ENCODE measurements at regions not wholly inside any gene's neighbourhood (a gene's known extent, or its start where the extent isn't known, plus 50 kb on each side); places are given as distances from the start of the nearest gene placed in this dataset.

DNA sequence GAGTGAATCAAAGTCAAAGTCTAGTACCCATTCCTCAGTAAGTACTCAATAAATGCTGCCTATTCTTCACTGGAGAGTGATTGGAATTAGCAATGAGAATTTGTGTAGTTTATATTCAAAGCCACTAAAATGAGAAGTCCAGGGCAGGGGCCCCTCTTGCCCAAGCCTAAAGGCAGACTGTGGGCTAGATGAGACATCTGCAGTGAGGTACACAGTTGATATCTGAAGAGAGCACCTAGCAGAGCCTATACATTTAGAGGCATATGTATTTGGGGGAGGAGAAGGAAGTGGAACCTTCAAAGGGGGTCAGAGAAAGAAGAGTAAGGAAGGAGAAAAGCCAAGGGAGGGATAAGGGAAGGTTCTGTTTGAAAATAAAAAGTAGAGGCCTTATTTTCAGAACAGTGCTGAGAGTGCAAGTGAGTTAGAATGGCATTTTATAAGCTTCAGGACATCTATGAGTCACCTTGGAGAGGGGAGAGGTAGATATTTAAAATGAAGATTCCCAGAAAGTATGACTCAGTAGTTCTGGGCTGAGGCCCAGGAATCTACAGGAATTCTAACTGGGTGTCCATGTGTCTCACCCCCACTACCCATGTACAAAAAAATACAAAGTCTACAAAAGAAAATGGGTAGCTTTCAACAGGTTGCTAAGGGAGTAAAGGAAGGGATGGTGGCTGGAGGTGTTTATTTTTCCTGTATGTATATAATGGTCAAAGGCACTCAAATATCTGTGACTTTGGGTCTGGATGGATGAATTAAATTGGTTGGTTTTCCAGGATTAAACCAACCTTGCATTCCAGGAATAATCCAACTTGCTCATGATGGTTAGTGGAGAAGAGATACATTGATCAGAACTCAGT is 135.1 kb downstream of the ZFP64 start:
- Histone ChIP-seq H3K36me3 (replicated peaks in 1 of 2; ENCODE audit: control insufficient read depth in 1 of 2, insufficient read depth in 2 of 2, low read length in 2 of 2) (no peaks in the 10 kb centered on the region), H3K79me2 (ENCODE audit: insufficient read depth, low read length) (no peaks in the 10 kb centered on the region), H3K9ac (ENCODE audit: insufficient read depth, low read length, poor library complexity, severe bottlenecking) (no peak overlapping the region), H4K20me1 (ENCODE audit: insufficient read depth, low read length) (no peaks in the 10 kb centered on the region), H3K9me3 (replicated peaks in 1 of 2; ENCODE audit: control insufficient read depth in 1 of 2, insufficient read depth in 1 of 2, low read length in 2 of 2) (peaks cover 12 to 20% of the 10 kb centered on the region in 2 donors), H3K4me3 (replicated peaks in 1 of 3; ENCODE audit: low read depth in 2 of 3, low read length in 3 of 3) (no peak overlapping the region), H2AFZ (ENCODE audit: insufficient read depth, low read depth, low read length, poor library complexity, severe bottlenecking) (no peak overlapping the region), H3K4me2 (replicated peaks; ENCODE audit: extremely low read depth, low read length, poor library complexity, severe bottlenecking) (no peak overlapping the region), H3K27ac (ENCODE audit: low read depth in 1 of 2, low read length in 2 of 2) (no peak overlapping the region), H3K27me3 (ENCODE audit: control insufficient read depth in 2 of 2, insufficient read depth in 2 of 2, low read length in 2 of 2) (no peaks in the 10 kb centered on the region), H3K4me1 (ENCODE audit: control insufficient read depth in 1 of 2, insufficient read depth in 2 of 2, low read length in 2 of 2) (no peaks in the 10 kb centered on the region)
- intact Hi-C loops (cut with micrococcal nuclease) = no loop called here
- H3K9me3 Mint-ChIP-seq = peaks cover 8 to 25% (median 18%) of the 10 kb centered on the region in 7 donors
- H3K36me3 Mint-ChIP-seq = peaks cover 0 to 4% of the 10 kb centered on the region in 2 donors
- TF ChIP-seq, protein P1, sequence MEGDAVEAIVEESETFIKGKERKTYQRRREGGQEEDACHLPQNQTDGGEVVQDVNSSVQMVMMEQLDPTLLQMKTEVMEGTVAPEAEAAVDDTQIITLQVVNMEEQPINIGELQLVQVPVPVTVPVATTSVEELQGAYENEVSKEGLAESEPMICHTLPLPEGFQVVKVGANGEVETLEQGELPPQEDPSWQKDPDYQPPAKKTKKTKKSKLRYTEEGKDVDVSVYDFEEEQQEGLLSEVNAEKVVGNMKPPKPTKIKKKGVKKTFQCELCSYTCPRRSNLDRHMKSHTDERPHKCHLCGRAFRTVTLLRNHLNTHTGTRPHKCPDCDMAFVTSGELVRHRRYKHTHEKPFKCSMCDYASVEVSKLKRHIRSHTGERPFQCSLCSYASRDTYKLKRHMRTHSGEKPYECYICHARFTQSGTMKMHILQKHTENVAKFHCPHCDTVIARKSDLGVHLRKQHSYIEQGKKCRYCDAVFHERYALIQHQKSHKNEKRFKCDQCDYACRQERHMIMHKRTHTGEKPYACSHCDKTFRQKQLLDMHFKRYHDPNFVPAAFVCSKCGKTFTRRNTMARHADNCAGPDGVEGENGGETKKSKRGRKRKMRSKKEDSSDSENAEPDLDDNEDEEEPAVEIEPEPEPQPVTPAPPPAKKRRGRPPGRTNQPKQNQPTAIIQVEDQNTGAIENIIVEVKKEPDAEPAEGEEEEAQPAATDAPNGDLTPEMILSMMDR (IDR thresholded peaks at IDR 0.05) = no peak
- no peak overlapping the region for H3K4me3 Mint-ChIP-seq
- peaks cover 2% of the 10 kb centered on the region for H3K4me1 Mint-ChIP-seq
- no peak for DNase-seq
- peaks cover 0 to 3% (median 0%) of the 10 kb centered on the region in 3 donors for H3K27me3 Mint-ChIP-seq (ENCODE audit: low read depth in 3 of 3)
- no peak overlapping the region for H3K27ac Mint-ChIP-seq

DNA sequence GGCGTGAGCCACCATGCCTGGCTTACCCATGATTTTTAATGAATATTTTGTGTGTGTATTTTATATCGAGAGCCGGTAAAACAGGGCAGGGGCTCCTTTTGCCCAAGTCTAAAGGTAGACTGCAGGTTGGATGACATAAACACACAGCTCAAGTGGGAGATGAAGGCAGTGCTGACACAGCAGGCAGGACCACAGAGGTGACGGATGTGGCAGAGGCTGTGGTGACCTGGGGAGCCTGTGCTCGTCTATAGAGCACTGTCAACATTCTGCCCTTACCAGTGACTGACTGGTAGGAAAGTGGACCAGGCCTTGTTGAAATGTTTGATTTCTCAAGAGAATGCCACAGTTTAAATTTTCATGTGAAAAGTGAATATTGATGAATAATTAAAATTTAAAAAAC is 137.5 kb downstream of the ZFP64 start:
- no peaks in the 10 kb centered on the region for H4K20me1 ChIP-seq (ENCODE audit: insufficient read depth, low read length)
- TF ChIP-seq, protein P1 (IDR thresholded peaks at IDR 0.05) = no peak
- no peak overlapping the region for H3K27ac ChIP-seq (ENCODE audit: low read depth in 1 of 2, low read length in 2 of 2)
- H3K4me1 Mint-ChIP-seq = peaks cover 2% of the 10 kb centered on the region
- H3K36me3 ChIP-seq (replicated peaks in 1 of 2; ENCODE audit: control insufficient read depth in 1 of 2, insufficient read depth in 2 of 2, low read length in 2 of 2) = no peaks in the 10 kb centered on the region
- H3K27me3 Mint-ChIP-seq (ENCODE audit: low read depth in 3 of 3) = peaks cover 5 to 7% (median 6%) of the 10 kb centered on the region in 3 donors
- no peak overlapping the region for H2AFZ ChIP-seq (ENCODE audit: insufficient read depth, low read depth, low read length, poor library complexity, severe bottlenecking)
- H3K4me2 ChIP-seq (replicated peaks; ENCODE audit: extremely low read depth, low read length, poor library complexity, severe bottlenecking) = no peak overlapping the region
- no peak overlapping the region for H3K9ac ChIP-seq (ENCODE audit: insufficient read depth, low read length, poor library complexity, severe bottlenecking)
- peaks cover 0 to 2% of the 10 kb centered on the region in 2 donors for H3K27me3 ChIP-seq (ENCODE audit: control insufficient read depth in 2 of 2, insufficient read depth in 2 of 2, low read length in 2 of 2)
- DNase-seq = no peak
- H3K4me1 ChIP-seq (ENCODE audit: control insufficient read depth in 1 of 2, insufficient read depth in 2 of 2, low read length in 2 of 2) = no peaks in the 10 kb centered on the region
- peaks cover 0 to 4% of the 10 kb centered on the region in 2 donors for H3K36me3 Mint-ChIP-seq
- no peak overlapping the region for H3K4me3 Mint-ChIP-seq
- H3K9me3 Mint-ChIP-seq = peaks cover 8 to 25% (median 18%) of the 10 kb centered on the region in 7 donors
- H3K27ac Mint-ChIP-seq = no peak overlapping the region
- no peaks in the 10 kb centered on the region for H3K79me2 ChIP-seq (ENCODE audit: insufficient read depth, low read length)
- intact Hi-C loops (cut with micrococcal nuclease) = no loop called here
- no peak overlapping the region for H3K4me3 ChIP-seq (replicated peaks in 1 of 3; ENCODE audit: low read depth in 2 of 3, low read length in 3 of 3)
- peaks cover 12 to 20% of the 10 kb centered on the region in 2 donors for H3K9me3 ChIP-seq (replicated peaks in 1 of 2; ENCODE audit: control insufficient read depth in 1 of 2, insufficient read depth in 1 of 2, low read length in 2 of 2)
- WGBS (ENCODE audit: insufficient coverage) = 100% methylated on average over 4 of the region's 5 CpGs
